Left kidney (tissue), 1 donor: ENCODE measurements at regions not wholly inside any gene's neighbourhood (a gene's known extent, or its start where the extent isn't known, plus 50 kb on each side); places are given as distances from the start of the nearest gene placed in this dataset.

ENCODE experiments used
- DNase-seq: peaks from one replicate; pipeline ENCODE4 v3.0.0-alpha.2; 2013

GRCh38 chr4:96097693-96098092 lies 257.8 kb downstream of the PDHA2 start:
- no peak for DNase-seq

GRCh38 chr4:96099031-96099430 lies 259.1 kb downstream of the PDHA2 start:
- no peak for DNase-seq

- DNase-seq, result no peak
Observed at GRCh38 chr4:96102541-96103026, 262.7 kb downstream of the PDHA2 start.

- no peak for DNase-seq
Observed at GRCh38 chr4:96103086-96103485, 263.2 kb downstream of the PDHA2 start.

- no peak for DNase-seq
Observed at GRCh38 chr4:96108146-96108545, 268.3 kb downstream of the PDHA2 start.

- DNase-seq, result no peak
Observed at GRCh38 chr4:96112631-96113030, 272.7 kb downstream of the PDHA2 start.

GRCh38 chr4:96120206-96120605 lies 280.3 kb downstream of the PDHA2 start:
- DNase-seq, result no peak

GRCh38 chr4:96126227-96126626 lies 286.3 kb downstream of the PDHA2 start:
- DNase-seq, result no peak

GRCh38 chr4:96131186-96131585 lies 291.3 kb downstream of the PDHA2 start:
- DNase-seq, result no peak

- DNase-seq, result no peak
Observed at GRCh38 chr4:96134806-96135205, 294.9 kb downstream of the PDHA2 start.

GRCh38 chr4:96136056-96136455 lies 296.2 kb downstream of the PDHA2 start:
- DNase-seq, result no peak

- DNase-seq, result no peak
Observed at GRCh38 chr4:96139251-96139929, 299.5 kb downstream of the PDHA2 start.

- DNase-seq, result no peak
Observed at GRCh38 chr4:96145601-96146000, 305.7 kb downstream of the PDHA2 start.

GRCh38 chr4:96146686-96147085 lies 306.8 kb downstream of the PDHA2 start:
- no peak for DNase-seq

- no peak for DNase-seq
Observed at GRCh38 chr4:96149894-96150293, 310.0 kb downstream of the PDHA2 start.

- DNase-seq, result no peak
Observed at GRCh38 chr4:96150466-96150865, 310.6 kb downstream of the PDHA2 start.

GRCh38 chr4:96152824-96153223 lies 312.9 kb downstream of the PDHA2 start:
- no peak for DNase-seq

- DNase-seq, result no peak
Observed at GRCh38 chr4:96154676-96155075, 314.8 kb downstream of the PDHA2 start.

GRCh38 chr4:96162636-96163035 lies 322.7 kb downstream of the PDHA2 start:
- DNase-seq, result no peak

GRCh38 chr4:96164814-96165351 lies 325.0 kb downstream of the PDHA2 start:
- peak; percentile 25 for DNase-seq

- DNase-seq, result no peak
Observed at GRCh38 chr4:96166806-96167205, 326.9 kb downstream of the PDHA2 start.

GRCh38 chr4:96170198-96170597 lies 330.3 kb downstream of the PDHA2 start:
- DNase-seq, result no peak

- DNase-seq, result no peak
Observed at GRCh38 chr4:96173756-96174155, 333.9 kb downstream of the PDHA2 start.

GRCh38 chr4:96175871-96176270 lies 336.0 kb downstream of the PDHA2 start:
- DNase-seq, result no peak
